ENCODE measurements at regions not wholly inside any gene's neighbourhood (a gene's known extent, or its start where the extent isn't known, plus 50 kb on each side); places are given as distances from the start of the nearest gene placed in this dataset.

- no peak for DNase-seq (ENCODE audit: low read depth in 2 of 2)
- H3K4me3 ChIP-seq (replicated peaks in 1 of 2; ENCODE audit: low read depth in 2 of 2, low read length in 2 of 2) = no peak overlapping the region
- no peak for TF ChIP-seq CTCF (IDR thresholded peaks at IDR 0.05; ENCODE audit: low read depth, low read length)
Observed at GRCh38 chr10:124283949-124284250, 134.8 kb downstream of the OAT start.

- no peak for DNase-seq (ENCODE audit: low read depth in 2 of 2)
- TF ChIP-seq CTCF (IDR thresholded peaks at IDR 0.05; ENCODE audit: low read depth, low read length) = no peak
- no peak overlapping the region for H3K4me3 ChIP-seq (replicated peaks in 1 of 2; ENCODE audit: low read depth in 2 of 2, low read length in 2 of 2)
Observed at GRCh38 chr10:124283215-124283948, 135.3 kb downstream of the OAT start.

- no peak overlapping the region for H3K4me3 ChIP-seq (replicated peaks in 1 of 2; ENCODE audit: low read depth in 2 of 2, low read length in 2 of 2)
- TF ChIP-seq CTCF (IDR thresholded peaks at IDR 0.05; ENCODE audit: low read depth, low read length) = no peak
- no peak for DNase-seq (ENCODE audit: low read depth in 2 of 2)
Observed at GRCh38 chr10:124282326-124282725, 136.4 kb downstream of the OAT start.

GRCh38 chr10:124281666-124282065 is 137.1 kb downstream of the OAT start:
- no peak for TF ChIP-seq CTCF (IDR thresholded peaks at IDR 0.05; ENCODE audit: low read depth, low read length)
- DNase-seq (ENCODE audit: low read depth in 2 of 2) = no peak
- H3K4me3 ChIP-seq (replicated peaks in 1 of 2; ENCODE audit: low read depth in 2 of 2, low read length in 2 of 2) = no peak overlapping the region

GRCh38 chr10:124280916-124281315 is 137.8 kb downstream of the OAT start:
- H3K4me3 ChIP-seq (replicated peaks in 1 of 2; ENCODE audit: low read depth in 2 of 2, low read length in 2 of 2) = no peak overlapping the region
- DNase-seq (ENCODE audit: low read depth in 2 of 2) = no peak
- TF ChIP-seq CTCF (IDR thresholded peaks at IDR 0.05; ENCODE audit: low read depth, low read length) = no peak

GRCh38 chr10:124279882-124280281 is 138.8 kb downstream of the OAT start:
- no peak for TF ChIP-seq CTCF (IDR thresholded peaks at IDR 0.05; ENCODE audit: low read depth, low read length)
- no peak for DNase-seq (ENCODE audit: low read depth in 2 of 2)
- no peak overlapping the region for H3K4me3 ChIP-seq (replicated peaks in 1 of 2; ENCODE audit: low read depth in 2 of 2, low read length in 2 of 2)

- no peak overlapping the region for H3K4me3 ChIP-seq (replicated peaks in 1 of 2; ENCODE audit: low read depth in 2 of 2, low read length in 2 of 2)
- DNase-seq (ENCODE audit: low read depth in 2 of 2) = no peak
- TF ChIP-seq CTCF (IDR thresholded peaks at IDR 0.05; ENCODE audit: low read depth, low read length) = no peak
Observed at GRCh38 chr10:124279298-124279697, 139.4 kb downstream of the OAT start.
